HEK293 (cell line): ENCODE measurements at regions not wholly inside any gene's neighbourhood (a gene's known extent, or its start where the extent isn't known, plus 50 kb on each side); places are given as distances from the start of the nearest gene placed in this dataset.

Experiments used
- CTCF ChIP-seq: fragments of 450-650 bp; formaldehyde crosslinking; IDR thresholded peaks from 2 replicates; pipeline ENCODE4 v1.5.1; 2016; ENCODE audit warnings: missing biosample characterization, missing genetic modification characterization
- HOXA7 ChIP-seq: sonication (generic); formaldehyde crosslinking; IDR thresholded peaks from 2 replicates; pipeline ENCODE4 v1.8.1; 2022; ENCODE audit warnings: missing genetic modification reagents, borderline replicate concordance
- ZNF398 ChIP-seq: fragments of 450-650 bp; formaldehyde crosslinking; IDR thresholded peaks from 2 replicates; pipeline ENCODE4 v1.5.1; 2017; ENCODE audit warnings: missing biosample characterization, missing genetic modification characterization
- ZNF416 ChIP-seq: fragments of 450-650 bp; formaldehyde crosslinking; IDR thresholded peaks from 2 replicates; pipeline ENCODE4 v1.5.1; 2016; ENCODE audit warnings: missing biosample characterization, missing genetic modification characterization

GRCh38 chr3:23655749-23656148 is 150.0 kb upstream of the UBE2E1 start:
- TF ChIP-seq CTCF (tag by site-specific recombination) = no peak
- TF ChIP-seq ZNF416 (tag by site-specific recombination) = no peak
- TF ChIP-seq ZNF398 (tag by site-specific recombination) = no peak
- TF ChIP-seq HOXA7 = no peak
